ENCODE measurements at regions not wholly inside any gene's neighbourhood (a gene's known extent, or its start where the extent isn't known, plus 50 kb on each side); places are given as distances from the start of the nearest gene placed in this dataset.

DNA sequence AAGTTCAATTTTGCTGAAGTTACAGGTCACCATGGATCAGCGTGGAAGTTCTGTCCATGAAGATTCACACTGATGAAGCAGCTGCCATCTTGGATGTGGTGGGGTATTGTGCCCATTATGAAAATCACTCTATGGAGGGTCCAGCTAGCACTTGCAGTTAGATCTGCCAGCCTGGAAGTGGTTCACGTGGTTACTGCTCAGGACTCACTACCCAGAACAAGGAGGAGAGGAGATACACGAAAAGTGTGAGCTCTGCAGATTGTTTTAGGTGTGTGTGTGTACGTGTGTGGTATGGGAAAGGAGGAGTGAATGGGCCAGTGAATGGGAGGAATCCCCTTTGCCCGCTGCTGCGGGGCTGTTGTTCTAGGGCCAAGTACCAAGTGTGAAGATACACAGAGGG, 333.4 kb downstream of the MAF start:
- Histone ChIP-seq H3K27me3 (replicated peaks; ENCODE audit: control insufficient read depth, insufficient read depth, low read length) (no peaks in the 10 kb centered on the region), H3K4me1 (no peaks in the 10 kb centered on the region), H3K9me3 (no peaks in the 10 kb centered on the region), H3K4me3 (ENCODE audit: low read depth, low read length) (no peak overlapping the region), H3K36me3 (ENCODE audit: control insufficient read depth, insufficient read depth, low read length) (no peaks in the 10 kb centered on the region)
- Mint-ChIP-seq H3K9me3 (ENCODE audit: unreplicated experiment) (no peaks in the 10 kb centered on the region), H3K4me1 (ENCODE audit: low read depth, unreplicated experiment) (no peaks in the 10 kb centered on the region), H3K27me3 (ENCODE audit: insufficient read depth, unreplicated experiment) (peaks cover 15% of the 10 kb centered on the region), H3K4me3 (ENCODE audit: unreplicated experiment) (no peak overlapping the region), H3K27ac (ENCODE audit: unreplicated experiment) (no peak overlapping the region), H3K36me3 (ENCODE audit: insufficient read depth, unreplicated experiment) (no peaks in the 10 kb centered on the region)
- DNase-seq, result no peak
- ChIA-PET CTCF (no interaction called here), POLR2A (no interaction called here)
- TF ChIP-seq CTCF (IDR thresholded peaks at IDR 0.05; ENCODE audit: insufficient read depth in 1 of 2, low read depth in 1 of 2, low read length in 1 of 2, severe bottlenecking in 1 of 2, unreplicated experiment in 1 of 2), result no peak
- intact Hi-C loops (cut with micrococcal nuclease; ENCODE audit: unreplicated experiment), result no loop called here
- BruUV-seq (replicated peaks), result no TSS peak

DNA sequence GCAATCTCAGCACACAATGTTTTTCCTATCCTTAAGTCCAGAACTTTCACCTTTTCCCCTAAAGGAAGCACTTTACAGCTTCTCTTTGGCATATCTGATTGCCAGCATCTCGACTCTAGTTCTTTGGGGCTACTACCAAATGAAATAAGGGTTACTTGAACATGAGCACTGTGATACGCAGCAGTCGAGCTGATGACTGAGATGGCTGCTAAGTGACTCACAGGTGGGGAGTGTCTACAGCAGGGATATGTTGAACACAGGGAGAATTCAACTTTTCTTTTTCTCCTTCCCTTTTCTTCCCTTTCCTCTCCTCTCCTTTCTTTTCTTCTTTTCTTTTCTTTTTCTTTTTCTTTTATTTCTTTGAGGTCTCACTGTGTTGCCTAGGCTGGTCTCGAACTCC, 334.8 kb downstream of the MAF start:
- no peaks in the 10 kb centered on the region for H3K36me3 Mint-ChIP-seq (ENCODE audit: insufficient read depth, unreplicated experiment)
- ChIA-PET CTCF (no interaction called here), POLR2A (no interaction called here)
- no peak overlapping the region for H3K27ac Mint-ChIP-seq (ENCODE audit: unreplicated experiment)
- no peak overlapping the region for H3K4me3 Mint-ChIP-seq (ENCODE audit: unreplicated experiment)
- H3K36me3 ChIP-seq (ENCODE audit: control insufficient read depth, insufficient read depth, low read length), result no peaks in the 10 kb centered on the region
- H3K9me3 Mint-ChIP-seq (ENCODE audit: unreplicated experiment), result no peaks in the 10 kb centered on the region
- no peaks in the 10 kb centered on the region for H3K9me3 ChIP-seq
- H3K4me3 ChIP-seq (ENCODE audit: low read depth, low read length), result no peak overlapping the region
- no TSS peak for BruUV-seq (replicated peaks)
- TF ChIP-seq CTCF (IDR thresholded peaks at IDR 0.05; ENCODE audit: insufficient read depth in 1 of 2, low read depth in 1 of 2, low read length in 1 of 2, severe bottlenecking in 1 of 2, unreplicated experiment in 1 of 2), result no peak
- H3K4me1 ChIP-seq, result no peaks in the 10 kb centered on the region
- peaks cover 12% of the 10 kb centered on the region for H3K27me3 Mint-ChIP-seq (ENCODE audit: insufficient read depth, unreplicated experiment)
- no peak for DNase-seq
- no peaks in the 10 kb centered on the region for H3K4me1 Mint-ChIP-seq (ENCODE audit: low read depth, unreplicated experiment)
- intact Hi-C loops (cut with micrococcal nuclease; ENCODE audit: unreplicated experiment), result no loop called here
- no peaks in the 10 kb centered on the region for H3K27me3 ChIP-seq (replicated peaks; ENCODE audit: control insufficient read depth, insufficient read depth, low read length)

DNA sequence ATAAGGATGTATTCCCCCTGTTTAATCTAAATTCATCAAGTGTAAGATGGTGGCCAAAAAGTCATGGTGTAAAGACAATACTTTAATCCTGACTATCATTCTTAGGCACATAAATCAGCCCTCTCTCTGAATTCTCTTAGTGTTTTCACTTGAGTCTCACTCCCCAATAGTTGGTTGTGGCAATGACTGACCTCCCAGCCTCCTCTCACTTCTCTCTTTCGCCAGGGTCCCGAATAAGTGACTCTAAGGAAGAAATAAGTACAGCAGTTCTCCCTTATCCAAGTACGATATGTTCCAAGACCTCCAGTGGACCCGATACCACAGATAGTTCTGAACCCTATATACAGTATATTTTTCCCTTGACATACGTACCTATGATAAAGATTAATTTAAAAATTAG, 335.3 kb downstream of the MAF start:
- BruUV-seq (replicated peaks), result no TSS peak
- peaks cover 12% of the 10 kb centered on the region for H3K27me3 Mint-ChIP-seq (ENCODE audit: insufficient read depth, unreplicated experiment)

More for the DNA sequence above, 335.3 kb downstream of the MAF start:
- TF ChIP-seq CTCF (IDR thresholded peaks at IDR 0.05; ENCODE audit: insufficient read depth in 1 of 2, low read depth in 1 of 2, low read length in 1 of 2, severe bottlenecking in 1 of 2, unreplicated experiment in 1 of 2), result no peak
- H3K36me3 Mint-ChIP-seq (ENCODE audit: insufficient read depth, unreplicated experiment), result no peaks in the 10 kb centered on the region
- no peak overlapping the region for H3K27ac Mint-ChIP-seq (ENCODE audit: unreplicated experiment)
- H3K36me3 ChIP-seq (ENCODE audit: control insufficient read depth, insufficient read depth, low read length), result no peaks in the 10 kb centered on the region
- no peak for DNase-seq
- no peaks in the 10 kb centered on the region for H3K4me1 Mint-ChIP-seq (ENCODE audit: low read depth, unreplicated experiment)
- ChIA-PET CTCF (no interaction called here), POLR2A (no interaction called here)
- no peaks in the 10 kb centered on the region for H3K9me3 ChIP-seq
- no peaks in the 10 kb centered on the region for H3K27me3 ChIP-seq (replicated peaks; ENCODE audit: control insufficient read depth, insufficient read depth, low read length)
- no peaks in the 10 kb centered on the region for H3K4me1 ChIP-seq
- H3K9me3 Mint-ChIP-seq (ENCODE audit: unreplicated experiment), result no peaks in the 10 kb centered on the region
- no peak overlapping the region for H3K4me3 Mint-ChIP-seq (ENCODE audit: unreplicated experiment)
- no peak overlapping the region for H3K4me3 ChIP-seq (ENCODE audit: low read depth, low read length)
- intact Hi-C loops (cut with micrococcal nuclease; ENCODE audit: unreplicated experiment), result no loop called here
